Aorta (tissue), 5 donors: ENCODE measurements at regions not wholly inside any gene's neighbourhood (a gene's known extent, or its start where the extent isn't known, plus 50 kb on each side); places are given as distances from the start of the nearest gene placed in this dataset.

ENCODE experiments used
- ATAC-seq: fragments of 200-7000 bp; cut with Tn5 transposase; one replicate; pipeline ENCODE4 v1.9.1; 2022; ENCODE audit warnings: moderate library complexity; ENCODE audit not compliant: low FRiP score
- DNase-seq, 2 donors: peaks; one replicate each; pipeline ENCODE4 v3.0.0-alpha.2; 2020
- H3K27ac ChIP-seq, 2 donors: one replicate each; pipeline ENCODE4 v1.5.1; 2013; ENCODE audit warnings: low read length in 2 of 2, mild to moderate bottlenecking in 2 of 2, moderate library complexity in 2 of 2, control low read depth in 1 of 2, inconsistent platforms in 1 of 2, low read depth in 1 of 2
- H3K27me3 ChIP-seq, 2 donors: one replicate each; pipeline ENCODE4 v1.6.1; 2013; ENCODE audit warnings: control low read depth in 1 of 2, low read length in 1 of 2, mild to moderate bottlenecking in 1 of 2, moderate library complexity in 1 of 2; ENCODE audit not compliant: insufficient read depth in 2 of 2, control insufficient read depth in 1 of 2
- H3K36me3 ChIP-seq, 2 donors: one replicate each; pipeline ENCODE4 v1.6.1; 2013; ENCODE audit warnings: control low read depth in 1 of 2, low read length in 1 of 2, mild to moderate bottlenecking in 1 of 2; ENCODE audit not compliant: insufficient read depth in 2 of 2, control insufficient read depth in 1 of 2
- H3K4me1 ChIP-seq, 2 donors: one replicate each; pipeline ENCODE4 v1.6.1; 2013; ENCODE audit warnings: low read length in 2 of 2, control low read depth in 1 of 2, mild to moderate bottlenecking in 1 of 2, moderate library complexity in 1 of 2; ENCODE audit not compliant: insufficient read depth in 2 of 2, control insufficient read depth in 1 of 2
- H3K4me3 ChIP-seq, 2 donors: one replicate each; pipeline ENCODE4 v1.5.1; 2013; ENCODE audit warnings: low read length in 2 of 2, control low read depth in 1 of 2, mild to moderate bottlenecking in 1 of 2
- H3K9me3 ChIP-seq: one replicate; pipeline ENCODE4 v1.6.1; 2013; ENCODE audit warnings: mild to moderate bottlenecking, low read length; ENCODE audit not compliant: control insufficient read depth
- WGBS, 2 donors: extraction: QIAGEN DNeasy Blood & Tissue Kit; methylation state at CpG; one replicate each; pipeline ENCODE4 v1.1.7; 2013; 5-methylcytosine and 5-hydroxymethylcytosine counted together
- intact Hi-C, 2 donors: fragments of 100-400 bp; cut with DNase I; formaldehyde crosslinking; loops; one replicate each; pipeline versions ENCODE4 v1.14.2 to v1.15.0; 2022
- donor health status: healthy with polysubstance abuse.
- donor health status: Bipolar disorder and iron deficiency.
- donor health status: DM: no; HTN: no; CAD: no.
- donor health status: DM: no; HTN: no; CAD: no.
- donor health status: DM: yes; HTN: yes; CAD: no.

- no peak overlapping the region for H3K27ac ChIP-seq
- 90 to 98% methylated on average over 2 of the region's 2 CpGs for WGBS, 2 donors
- H3K4me1 ChIP-seq: no peaks in the 10 kb centered on the region
- peaks cover 5% of the 10 kb centered on the region for H3K9me3 ChIP-seq
- DNase-seq (no peak), ATAC-seq (no peak)
- no peaks in the 10 kb centered on the region for H3K36me3 ChIP-seq
- H3K27me3 ChIP-seq: no peaks in the 10 kb centered on the region
- no peak overlapping the region for H3K4me3 ChIP-seq
- intact Hi-C loops: no loop called here
These were observed 106.6 kb upstream of the KLF14 start for GRCh38 chr7:130840599-130840998.

GRCh38 chr7:130841416-130841815, 107.4 kb upstream of the KLF14 start:
- DNase-seq (no peak), ATAC-seq (no peak)
- no peaks in the 10 kb centered on the region for H3K27me3 ChIP-seq
- WGBS, 2 donors: 69 to 75% methylated on average over 7 of the region's 7 CpGs
- no peak overlapping the region for H3K27ac ChIP-seq
- intact Hi-C loops: no loop called here
- H3K4me1 ChIP-seq: no peaks in the 10 kb centered on the region
- no peaks in the 10 kb centered on the region for H3K36me3 ChIP-seq
- peaks cover 5% of the 10 kb centered on the region for H3K9me3 ChIP-seq
- H3K4me3 ChIP-seq: no peak overlapping the region

- intact Hi-C loops: no loop called here
- Histone ChIP-seq H3K4me1 (no peaks in the 10 kb centered on the region), H3K4me3 (no peak overlapping the region), H3K9me3 (peaks cover 5% of the 10 kb centered on the region), H3K27ac (no peak overlapping the region), H3K27me3 (no peaks in the 10 kb centered on the region), H3K36me3 (no peaks in the 10 kb centered on the region)
- no peak for DNase-seq
- 90% methylated on average over 11 of the region's 11 CpGs for WGBS, 2 donors
- no peak for ATAC-seq
These were observed 109.7 kb upstream of the KLF14 start for GRCh38 chr7:130843703-130844102.

GRCh38 chr7:130844811-130845580, 111.0 kb upstream of the KLF14 start:
- ATAC-seq (no peak), DNase-seq (no peak)
- WGBS, 2 donors: 64 to 69% methylated on average over 11 of the region's 11 CpGs
- intact Hi-C loops: no loop called here
- Histone ChIP-seq H3K27ac (no peak overlapping the region), H3K9me3 (peaks cover 5% of the 10 kb centered on the region), H3K27me3 (no peaks in the 10 kb centered on the region), H3K36me3 (no peaks in the 10 kb centered on the region), H3K4me3 (no peak overlapping the region), H3K4me1 (no peaks in the 10 kb centered on the region)

DNA sequence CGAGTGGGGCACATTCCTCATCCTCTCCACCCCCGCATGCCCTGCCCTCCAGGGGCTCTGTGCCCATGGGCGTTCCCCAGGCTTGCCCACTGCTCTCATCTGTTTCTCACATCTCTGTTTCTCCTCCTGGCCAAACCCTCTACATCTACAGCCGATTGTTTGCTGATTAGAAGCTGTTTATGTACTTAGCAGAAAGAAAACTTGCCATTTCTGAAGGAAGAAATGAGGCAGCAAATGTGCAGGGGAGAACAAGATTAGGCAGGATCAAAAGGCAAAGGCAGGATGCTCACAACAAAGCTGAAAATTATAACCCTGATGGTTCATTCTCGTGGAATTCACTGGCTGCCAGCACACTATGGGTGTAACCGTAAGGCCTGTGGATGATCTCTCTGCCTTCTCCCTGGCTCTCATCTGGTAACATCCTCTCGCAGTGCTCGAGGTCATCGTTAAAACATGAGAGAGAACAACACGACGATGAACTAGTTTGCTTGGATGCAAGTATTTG, 111.6 kb upstream of the KLF14 start:
- peaks cover 5% of the 10 kb centered on the region for H3K9me3 ChIP-seq
- no peak overlapping the region for H3K4me3 ChIP-seq
- no peaks in the 10 kb centered on the region for H3K36me3 ChIP-seq
- 65 to 70% methylated on average over 11 of the region's 11 CpGs for WGBS, 2 donors
- DNase-seq (no peak), ATAC-seq (no peak)
- H3K27ac ChIP-seq: no peak overlapping the region
- no peaks in the 10 kb centered on the region for H3K27me3 ChIP-seq
- intact Hi-C loops: no loop called here
- no peaks in the 10 kb centered on the region for H3K4me1 ChIP-seq

DNA sequence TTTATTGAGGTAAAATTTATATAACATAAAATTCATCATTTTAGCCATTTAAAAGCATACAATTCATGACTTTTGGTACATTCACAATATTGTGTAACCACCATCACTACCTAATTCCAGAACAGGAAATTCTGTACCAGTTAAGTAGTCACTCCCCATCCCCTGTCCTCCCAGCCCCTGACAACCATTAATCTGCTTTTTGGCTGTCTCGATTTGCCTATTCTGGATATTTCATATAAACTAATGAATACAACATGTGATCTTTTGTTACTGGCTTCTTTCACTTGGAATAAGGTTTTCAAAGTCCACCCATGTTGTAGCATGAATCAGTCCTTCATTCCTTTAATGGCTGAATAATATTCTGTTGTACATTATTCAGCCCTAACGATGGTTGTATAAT, 115.6 kb upstream of the KLF14 start:
- no peak for DNase-seq
- Histone ChIP-seq H3K4me1 (no peaks in the 10 kb centered on the region), H3K27me3 (no peaks in the 10 kb centered on the region), H3K27ac (no peak overlapping the region), H3K36me3 (peaks cover under 1 to 5% of the 10 kb centered on the region in 2 donors), H3K4me3 (no peak overlapping the region), H3K9me3 (no peaks in the 10 kb centered on the region)
- no peak for ATAC-seq
- WGBS, 2 donors: 94% methylated on average over 2 of the region's 2 CpGs
- intact Hi-C loops: no loop called here

- DNase-seq (no peak), ATAC-seq (no peak)
- H3K4me1 ChIP-seq: no peaks in the 10 kb centered on the region
- no peaks in the 10 kb centered on the region for H3K9me3 ChIP-seq
- no peaks in the 10 kb centered on the region for H3K27me3 ChIP-seq
- H3K36me3 ChIP-seq: peaks cover 5% of the 10 kb centered on the region in 2 donors
- intact Hi-C loops: no loop called here
- no peak overlapping the region for H3K4me3 ChIP-seq
- WGBS, 2 donors: 80 to 83% methylated on average over 1 of the region's 1 CpG
- no peak overlapping the region for H3K27ac ChIP-seq
These were observed 116.9 kb upstream of the KLF14 start for GRCh38 chr7:130850956-130851355.

DNA sequence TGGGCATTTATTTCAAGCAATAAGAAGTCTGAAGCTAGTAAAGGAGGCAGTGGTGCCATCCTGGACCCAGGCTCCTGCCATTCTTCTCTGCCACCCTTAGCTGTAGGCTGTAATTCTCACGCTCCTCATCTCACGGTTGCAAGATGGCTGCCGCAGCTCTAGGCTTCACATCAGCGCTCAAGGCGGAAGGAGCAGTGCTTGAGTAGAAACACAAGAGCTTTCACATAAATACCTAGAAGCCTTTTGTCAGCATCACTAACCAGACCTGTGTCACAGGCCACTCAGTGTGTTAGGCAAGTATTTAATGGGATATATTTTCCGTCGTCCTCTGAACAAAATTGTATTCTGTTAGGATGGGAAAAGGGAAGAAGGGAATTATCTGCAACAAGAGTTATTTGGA, 118.9 kb upstream of the KLF14 start:
- 94 to 95% methylated on average over 7 of the region's 7 CpGs for WGBS, 2 donors
- ATAC-seq (no peak), DNase-seq (no peak)
- H3K36me3 ChIP-seq: peaks cover 5 to 11% of the 10 kb centered on the region in 2 donors
- H3K4me1 ChIP-seq: no peaks in the 10 kb centered on the region
- no peak overlapping the region for H3K27ac ChIP-seq
- intact Hi-C loops: no loop called here
- H3K4me3 ChIP-seq: no peak overlapping the region
- no peaks in the 10 kb centered on the region for H3K27me3 ChIP-seq
- peaks cover 4% of the 10 kb centered on the region for H3K9me3 ChIP-seq

- H3K4me1 ChIP-seq: no peaks in the 10 kb centered on the region
- no peak overlapping the region for H3K27ac ChIP-seq
- DNase-seq (no peak), ATAC-seq (no peak)
- intact Hi-C loops: no loop called here
- WGBS, 2 donors: 85 to 91% methylated on average over 7 of the region's 7 CpGs
- H3K9me3 ChIP-seq: peaks cover 4% of the 10 kb centered on the region
- H3K36me3 ChIP-seq: peaks cover 5 to 11% of the 10 kb centered on the region in 2 donors
- H3K4me3 ChIP-seq: no peak overlapping the region
- H3K27me3 ChIP-seq: no peaks in the 10 kb centered on the region
These were observed 119.7 kb upstream of the KLF14 start for GRCh38 chr7:130853503-130854279.
